B cell (primary cell): ENCODE measurements at regions not wholly inside any gene's neighbourhood (a gene's known extent, or its start where the extent isn't known, plus 50 kb on each side); places are given as distances from the start of the nearest gene placed in this dataset.

Experiments
- ATAC-seq: fragments of 200-7000 bp; cut with Tn5 transposase; one replicate; pipeline ENCODE4 v1.10.0; 2021; ENCODE audit warnings: low read depth, mild to moderate bottlenecking, moderate number of reproducible peaks, moderate library complexity
- CTCF ChIA-PET: fragments of 350-600 bp; sonication (Branson Sonifier 250); formaldehyde crosslinking; loops from one replicate; lab custom pipeline; 2021; ENCODE audit warnings: antibody characterized with exemption, inconsistent platforms; lab: Charles Lee
- POLR2A ChIA-PET: fragments of 350-600 bp; sonication (Branson Sonifier 250); formaldehyde crosslinking; loops from one replicate; lab custom pipeline; 2021; ENCODE audit warnings: antibody characterized with exemption; lab: Charles Lee
- DNase-seq: peaks from one replicate; pipeline ENCODE4 v3.0.0; 2013
- H2AFZ ChIP-seq: 2 replicates; pipeline ENCODE4 v1.6.1; 2012; ENCODE audit warnings: mild to moderate bottlenecking, low read depth, low read length; ENCODE audit not compliant: insufficient read depth, poor library complexity, severe bottlenecking
- H3K27ac ChIP-seq, 2 donors: 1 replicate in 1 of 2; 2 replicates in 1 of 2; pipeline ENCODE4 v1.5.1; 2012 to 2013; ENCODE audit warnings: low read length in 2 of 2, mild to moderate bottlenecking in 2 of 2, moderate library complexity in 1 of 2
- H3K27me3 ChIP-seq, 4 experiments: fragments of 200-600 bp in 1 of 4; sonication (generic) in 1 of 4; replicated peaks in 1 of 4; 1 replicate in 2 of 4; 2 replicates in 2 of 4; pipeline versions ENCODE4 v1.6.1 to v1.7.0; 2013 to 2016; ENCODE audit warnings: low read length in 3 of 4, mild to moderate bottlenecking in 2 of 4, mixed read lengths in 1 of 4, moderate library complexity in 1 of 4; ENCODE audit not compliant: insufficient read depth in 4 of 4, control insufficient read depth in 3 of 4; ENCODE audit errors: control extremely low read depth in 1 of 4
- H3K36me3 ChIP-seq, 2 experiments: replicated peaks in 1 of 2; 1 replicate in 1 of 2; 2 replicates in 1 of 2; pipeline versions ENCODE4 v1.6.1 to v1.7.1; 2013; ENCODE audit warnings: low read length in 1 of 2; ENCODE audit not compliant: insufficient read depth in 2 of 2, control insufficient read depth in 1 of 2; ENCODE audit errors: control extremely low read depth in 1 of 2, extremely low read depth in 1 of 2
- H3K4me1 ChIP-seq, 2 donors: fragments of 200-600 bp in 1 of 2; sonication (generic) in 1 of 2; 1 replicate in 1 of 2; 2 replicates in 1 of 2; pipeline versions ENCODE4 v1.5.1 to v1.6.1; 2013 to 2017; ENCODE audit warnings: low read length in 2 of 2; ENCODE audit not compliant: control insufficient read depth in 2 of 2, insufficient read depth in 2 of 2
- H3K4me2 ChIP-seq: replicated peaks from 2 replicates; pipeline ENCODE3; 2012; ENCODE audit warnings: mild to moderate bottlenecking, low read depth, low read length; ENCODE audit not compliant: poor library complexity, severe bottlenecking
- H3K4me3 ChIP-seq, 5 experiments: fragments of 200-600 bp in 1 of 5; sonication (generic) in 1 of 5; 1 replicate in 3 of 5; 2 replicates in 2 of 5; pipeline versions ENCODE4 v1.5.1 to v1.7.0; 2011 to 2016; ENCODE audit warnings: low read length in 4 of 5, mild to moderate bottlenecking in 4 of 5, low read depth in 2 of 5, control low read depth in 1 of 5, moderate library complexity in 1 of 5; ENCODE audit not compliant: insufficient read depth in 1 of 5; ENCODE audit errors: control extremely low read depth in 1 of 5, extremely low read depth in 1 of 5
- H3K79me2 ChIP-seq: fragments of 200-600 bp; sonication (generic); one replicate; pipeline ENCODE4 v1.6.0; 2016; ENCODE audit warnings: low read length; ENCODE audit not compliant: control insufficient read depth, insufficient read depth
- H3K9ac ChIP-seq: fragments of 200-600 bp; sonication (generic); 2 replicates; pipeline ENCODE4 v1.6.1; 2017; ENCODE audit warnings: mild to moderate bottlenecking, low read length, moderate library complexity
- H3K9me3 ChIP-seq, 3 donors: one replicate each; pipeline versions ENCODE4 v1.6.1 to v1.7.1; 2013; ENCODE audit warnings: low read length in 2 of 3; ENCODE audit not compliant: control insufficient read depth in 2 of 3, insufficient read depth in 1 of 3; ENCODE audit errors: control extremely low read depth in 1 of 3
- H4K20me1 ChIP-seq: 2 replicates; pipeline ENCODE4 v1.6.0; 2012; ENCODE audit warnings: mild to moderate bottlenecking, low read length; ENCODE audit not compliant: insufficient read depth, control insufficient read depth, poor library complexity, severe bottlenecking
- H3K27ac Mint-ChIP-seq: one replicate; pipeline ENCODE4 v1.8.0; 2021; ENCODE audit warnings: mixed read lengths
- H3K27me3 Mint-ChIP-seq: one replicate; pipeline ENCODE4 v1.8.0; 2021; ENCODE audit warnings: mixed read lengths
- H3K4me1 Mint-ChIP-seq: one replicate; pipeline ENCODE4 v1.8.0; 2021; ENCODE audit warnings: mixed read lengths
- H3K4me3 Mint-ChIP-seq: one replicate; pipeline ENCODE4 v1.8.0; 2021; ENCODE audit warnings: mixed read lengths
- H3K9me3 Mint-ChIP-seq: one replicate; pipeline ENCODE4 v1.8.0; 2022; ENCODE audit warnings: mixed read lengths; ENCODE audit not compliant: insufficient read depth
- EZH2 ChIP-seq: IDR thresholded peaks from 2 replicates; pipeline ENCODE4 v1.6.1; 2012; ENCODE audit warnings: borderline replicate concordance, low read depth, mild to moderate bottlenecking, moderate library complexity, low read length; ENCODE audit not compliant: insufficient read depth, poor library complexity, severe bottlenecking
- WGBS: methylation state at CpG from one replicate; pipeline ENCODE4 v1.1.5; 2013; ENCODE audit warnings: missing lambda C conversion rate; ENCODE audit not compliant: insufficient coverage; 5-methylcytosine and 5-hydroxymethylcytosine counted together
- intact Hi-C: fragments of 100-400 bp; cut with micrococcal nuclease; formaldehyde crosslinking; loops from one replicate; pipeline ENCODE4 v1.10.0; 2022
- TF ChIP-seq, protein P1 (sequence below): fragments of 200-600 bp; IDR thresholded peaks from one replicate; pipeline ENCODE4 v1.8.0; 2022; ENCODE audit warnings: antibody characterized with exemption, mild to moderate bottlenecking

DNA sequence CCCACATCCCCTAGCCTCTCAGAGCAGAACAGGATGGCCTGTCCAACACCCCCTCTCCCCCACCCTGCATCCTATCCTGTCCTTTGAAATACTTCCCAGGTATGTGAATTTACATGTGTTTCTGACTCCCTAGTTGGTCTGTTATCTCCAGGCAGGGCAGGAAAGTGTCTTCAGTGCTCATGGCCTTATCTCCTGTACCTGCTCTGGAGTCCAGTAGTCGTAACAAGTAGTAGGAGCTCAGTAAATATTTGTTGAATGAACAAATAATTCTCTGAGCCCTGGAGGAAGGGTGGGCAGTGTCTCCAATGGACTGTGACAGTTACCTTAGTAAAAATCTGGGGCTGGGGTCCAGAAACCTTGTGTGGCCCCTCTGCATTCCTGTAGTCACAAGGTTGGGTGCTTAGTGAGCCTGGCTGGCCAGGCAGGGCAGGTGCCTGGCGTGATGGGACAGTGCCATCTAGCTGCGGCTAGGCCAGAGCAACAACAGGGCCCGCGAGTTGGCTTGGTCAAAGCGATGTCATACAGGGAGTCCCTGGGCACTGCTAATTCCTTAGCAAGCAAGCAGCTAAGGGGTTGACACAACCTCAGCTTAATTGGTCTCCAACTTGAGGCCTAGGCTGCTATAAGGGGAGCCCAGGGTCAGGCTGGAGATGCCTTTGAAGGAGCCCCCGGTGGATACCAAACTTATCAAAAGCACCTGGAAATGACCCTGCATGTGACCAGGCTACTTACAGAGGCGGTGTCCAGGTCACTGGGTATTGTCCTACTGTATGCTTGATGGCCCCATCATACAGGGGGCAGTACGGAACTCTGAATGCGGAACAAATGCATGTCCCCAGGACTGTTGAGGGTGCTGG is 89.0 kb upstream of the PPM1J start:
- no peak overlapping the region for H3K4me3 Mint-ChIP-seq

GRCh38 chr1:112800289-112800688 is 85.2 kb upstream of the PPM1J start:
- no peak overlapping the region for H3K4me3 ChIP-seq
- H3K27me3 Mint-ChIP-seq: peaks cover 17% of the 10 kb centered on the region
- ChIA-PET POLR2A (no interaction called here), CTCF (interaction anchor here (12.6 kb wide), 1 partner anchor 84 kb away, joined by 104 read pairs; the partner anchor contains the start of gene PPM1J)
- no peaks in the 10 kb centered on the region for H3K9me3 Mint-ChIP-seq
- no peak overlapping the region for H2AFZ ChIP-seq
- H3K79me2 ChIP-seq: no peaks in the 10 kb centered on the region
- no peak overlapping the region for H3K9ac ChIP-seq
- WGBS: 100% methylated on average over 1 of the region's 2 CpGs
- DNase-seq (no peak), ATAC-seq (no peak)
- intact Hi-C loops: no loop called here
- H3K27ac Mint-ChIP-seq: no peak overlapping the region
- H3K4me1 Mint-ChIP-seq: peaks cover 5% of the 10 kb centered on the region
- TF ChIP-seq, protein P1, sequence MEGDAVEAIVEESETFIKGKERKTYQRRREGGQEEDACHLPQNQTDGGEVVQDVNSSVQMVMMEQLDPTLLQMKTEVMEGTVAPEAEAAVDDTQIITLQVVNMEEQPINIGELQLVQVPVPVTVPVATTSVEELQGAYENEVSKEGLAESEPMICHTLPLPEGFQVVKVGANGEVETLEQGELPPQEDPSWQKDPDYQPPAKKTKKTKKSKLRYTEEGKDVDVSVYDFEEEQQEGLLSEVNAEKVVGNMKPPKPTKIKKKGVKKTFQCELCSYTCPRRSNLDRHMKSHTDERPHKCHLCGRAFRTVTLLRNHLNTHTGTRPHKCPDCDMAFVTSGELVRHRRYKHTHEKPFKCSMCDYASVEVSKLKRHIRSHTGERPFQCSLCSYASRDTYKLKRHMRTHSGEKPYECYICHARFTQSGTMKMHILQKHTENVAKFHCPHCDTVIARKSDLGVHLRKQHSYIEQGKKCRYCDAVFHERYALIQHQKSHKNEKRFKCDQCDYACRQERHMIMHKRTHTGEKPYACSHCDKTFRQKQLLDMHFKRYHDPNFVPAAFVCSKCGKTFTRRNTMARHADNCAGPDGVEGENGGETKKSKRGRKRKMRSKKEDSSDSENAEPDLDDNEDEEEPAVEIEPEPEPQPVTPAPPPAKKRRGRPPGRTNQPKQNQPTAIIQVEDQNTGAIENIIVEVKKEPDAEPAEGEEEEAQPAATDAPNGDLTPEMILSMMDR: no peak
- TF ChIP-seq EZH2: no peak
- H3K9me3 ChIP-seq: no peaks in the 10 kb centered on the region
- no peaks in the 10 kb centered on the region for H3K36me3 ChIP-seq
- no peak overlapping the region for H3K4me3 Mint-ChIP-seq
- H3K4me2 ChIP-seq: no peak overlapping the region
- H3K4me1 ChIP-seq: no peaks in the 10 kb centered on the region
- H3K27me3 ChIP-seq: no peaks in the 10 kb centered on the region
- no peak overlapping the region for H3K27ac ChIP-seq
- no peaks in the 10 kb centered on the region for H4K20me1 ChIP-seq

More for the DNA sequence above, 89.0 kb upstream of the PPM1J start:
- 49% methylated on average over 10 of the region's 10 CpGs for WGBS
- Histone ChIP-seq H3K4me2 (no peak overlapping the region), H3K36me3 (no peaks in the 10 kb centered on the region), H3K79me2 (no peaks in the 10 kb centered on the region), H2AFZ (no peak overlapping the region), H3K9me3 (no peaks in the 10 kb centered on the region), H3K27me3 (no peaks in the 10 kb centered on the region), H3K4me1 (no peaks in the 10 kb centered on the region), H4K20me1 (no peaks in the 10 kb centered on the region), H3K9ac (no peak overlapping the region), H3K27ac (no peak overlapping the region), H3K4me3 (no peak overlapping the region)
- peaks cover 32% of the 10 kb centered on the region for H3K27me3 Mint-ChIP-seq
- TF ChIP-seq, protein P1: peak; percentile 53
- TF ChIP-seq EZH2: no peak
- intact Hi-C loops: no loop called here
- ChIA-PET CTCF (interaction anchor here (0.5 to 12.6 kb wide), 8 partner anchors 87 to 446 kb away, joined by 3 to 104 read pairs (median 4); partner anchors contain the start of gene PPM1J), POLR2A (no interaction called here)
- peak; percentile 79 for ATAC-seq
- peak; percentile 58 for DNase-seq
- H3K27ac Mint-ChIP-seq: no peak overlapping the region
- no peaks in the 10 kb centered on the region for H3K4me1 Mint-ChIP-seq
- no peaks in the 10 kb centered on the region for H3K9me3 Mint-ChIP-seq
